Loucy (cell line): ENCODE measurements at regions not wholly inside any gene's neighbourhood (a gene's known extent, or its start where the extent isn't known, plus 50 kb on each side); places are given as distances from the start of the nearest gene placed in this dataset.

Experiments used
- H2AFZ ChIP-seq: fragments of 200-600 bp; sonication (generic); 2 replicates; pipeline ENCODE4 v1.6.0; 2016; ENCODE audit warnings: antibody characterized with exemption, mild to moderate bottlenecking, low read length, moderate library complexity
- H3F3A ChIP-seq: fragments of 200-600 bp; 2 replicates; pipeline ENCODE4 v1.6.0; 2016; ENCODE audit warnings: antibody characterized with exemption, low read depth, mild to moderate bottlenecking
- H3K27me3 ChIP-seq: fragments of 200-600 bp; sonication (generic); 2 replicates; pipeline ENCODE4 v1.6.1; 2014; ENCODE audit warnings: low read length, mild to moderate bottlenecking; ENCODE audit not compliant: insufficient read depth, poor library complexity, severe bottlenecking
- H3K36me3 ChIP-seq: fragments of 200-600 bp; sonication (generic); 2 replicates; pipeline ENCODE4 v1.6.1; 2016; ENCODE audit warnings: low read length; ENCODE audit not compliant: insufficient read depth
- H3K4me1 ChIP-seq: fragments of 200-600 bp; sonication (generic); 2 replicates; pipeline ENCODE4 v1.5.1; 2014; ENCODE audit warnings: low read length, mild to moderate bottlenecking; ENCODE audit not compliant: insufficient read depth, poor library complexity, severe bottlenecking
- H3K4me2 ChIP-seq: fragments of 200-600 bp; sonication (generic); 2 replicates; pipeline ENCODE4 v1.6.0; 2014; ENCODE audit warnings: antibody characterized with exemption, low read length, low read depth, mild to moderate bottlenecking; ENCODE audit not compliant: poor library complexity, severe bottlenecking
- H3K4me3 ChIP-seq: fragments of 200-600 bp; sonication (generic); 2 replicates; pipeline ENCODE4 v1.5.1; 2014; ENCODE audit warnings: low read length, mild to moderate bottlenecking, mixed read lengths; ENCODE audit not compliant: poor library complexity, severe bottlenecking
- H3K79me2 ChIP-seq: fragments of 200-600 bp; sonication (generic); 2 replicates; pipeline ENCODE4 v1.6.1; 2014; ENCODE audit warnings: low read length; ENCODE audit not compliant: insufficient read depth
- H3K9ac ChIP-seq: fragments of 200-600 bp; sonication (generic); 2 replicates; pipeline ENCODE4 v1.6.0; 2014; ENCODE audit warnings: mild to moderate bottlenecking, low read depth, low read length, moderate library complexity; ENCODE audit not compliant: poor library complexity, severe bottlenecking
- H3K9me2 ChIP-seq: fragments of 200-600 bp; sonication (generic); replicated peaks from 2 replicates; pipeline ENCODE4 v1.6.1; 2016; ENCODE audit warnings: low read depth, low read length, mixed read lengths
- H3K9me3 ChIP-seq: fragments of 200-600 bp; sonication (generic); 2 replicates; pipeline ENCODE4 v1.6.1; 2014; ENCODE audit warnings: mild to moderate bottlenecking, antibody characterized with exemption, low read length, low read depth; ENCODE audit not compliant: insufficient read depth
- H4K20me1 ChIP-seq: fragments of 200-600 bp; sonication (generic); 2 replicates; pipeline ENCODE4 v1.6.0; 2014; ENCODE audit warnings: antibody characterized with exemption, low read length, mild to moderate bottlenecking; ENCODE audit not compliant: insufficient read depth, poor library complexity, severe bottlenecking
- CTCF ChIP-seq: fragments of 200-600 bp; sonication (generic); conservative IDR thresholded peaks from 2 replicates; pipeline ENCODE4 v1.5.1; 2014; ENCODE audit warnings: mild to moderate bottlenecking, antibody characterized with exemption, low read length
- EZH2phosphoT487 ChIP-seq: fragments of 200-600 bp; IDR thresholded peaks from 2 replicates; pipeline ENCODE4 v1.6.1; 2018; ENCODE audit warnings: antibody characterized with exemption, mild to moderate bottlenecking, moderate library complexity, borderline replicate concordance

- Histone ChIP-seq H3K36me3 (no peaks in the 10 kb centered on the region), H2AFZ (no peak overlapping the region), H3F3A (no peaks in the 10 kb centered on the region), H4K20me1 (no peaks in the 10 kb centered on the region), H3K9me2 (no peaks in the 10 kb centered on the region), H3K4me2 (no peak overlapping the region), H3K27me3 (no peaks in the 10 kb centered on the region), H3K9me3 (no peaks in the 10 kb centered on the region), H3K9ac (no peak overlapping the region), H3K4me1 (no peaks in the 10 kb centered on the region), H3K79me2 (no peaks in the 10 kb centered on the region), H3K4me3 (no peak overlapping the region)
- no peak for TF ChIP-seq EZH2phosphoT487
- no peak for TF ChIP-seq CTCF
These were observed 101.9 kb upstream of the ZNF644 start for GRCh38 chr1:91123773-91124172.

GRCh38 chr1:91123319-91123718 is 101.5 kb upstream of the ZNF644 start:
- TF ChIP-seq CTCF (no peak), EZH2phosphoT487 (no peak)
- Histone ChIP-seq H3K27me3 (no peaks in the 10 kb centered on the region), H3K4me2 (no peak overlapping the region), H2AFZ (no peak overlapping the region), H3K9me3 (no peaks in the 10 kb centered on the region), H3K9me2 (no peaks in the 10 kb centered on the region), H3F3A (no peaks in the 10 kb centered on the region), H3K79me2 (no peaks in the 10 kb centered on the region), H3K36me3 (no peaks in the 10 kb centered on the region), H3K4me3 (no peak overlapping the region), H3K9ac (no peak overlapping the region), H4K20me1 (no peaks in the 10 kb centered on the region), H3K4me1 (no peaks in the 10 kb centered on the region)

GRCh38 chr1:91122106-91122717 is 100.4 kb upstream of the ZNF644 start:
- Histone ChIP-seq H3K9me2 (no peaks in the 10 kb centered on the region), H3K36me3 (no peaks in the 10 kb centered on the region), H3K27me3 (no peaks in the 10 kb centered on the region), H3K4me1 (no peaks in the 10 kb centered on the region), H3F3A (no peaks in the 10 kb centered on the region), H4K20me1 (no peaks in the 10 kb centered on the region), H3K79me2 (no peaks in the 10 kb centered on the region), H3K9me3 (no peaks in the 10 kb centered on the region), H3K9ac (no peak overlapping the region), H3K4me2 (no peak overlapping the region), H2AFZ (no peak overlapping the region), H3K4me3 (no peak overlapping the region)
- TF ChIP-seq EZH2phosphoT487, result no peak
- TF ChIP-seq CTCF, result no peak
